CD4-positive, alpha-beta T cell treated with Interleukin-1 beta for 1 hour (primary cell): ENCODE measurements at regions not wholly inside any gene's neighbourhood (a gene's known extent, or its start where the extent isn't known, plus 50 kb on each side); places are given as distances from the start of the nearest gene placed in this dataset.

ENCODE experiments used
- DNase-seq, 2 donors: peaks; one replicate each; pipeline ENCODE4 v3.0.0-alpha.2; 2020 to 2022

DNA sequence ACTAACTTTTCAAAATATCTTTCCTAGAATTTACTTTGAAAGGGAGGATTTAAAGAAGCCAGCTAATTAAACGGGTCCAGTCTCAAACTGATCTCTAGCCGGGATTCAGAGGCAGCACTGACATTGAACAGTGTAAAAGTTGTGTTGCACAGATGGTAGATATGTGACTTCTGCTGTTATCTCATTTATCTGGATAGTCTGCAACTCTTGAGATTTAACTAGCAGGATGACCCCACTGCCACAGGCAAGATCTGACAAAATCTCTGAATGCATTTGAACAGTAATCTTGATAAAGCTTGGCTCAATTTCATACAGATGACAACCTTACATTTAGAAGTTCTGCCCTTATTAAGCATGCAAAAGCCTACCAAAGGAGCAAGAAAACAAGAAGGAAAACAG, 138.0 kb upstream of the CPNE8 start:
- DNase-seq = no peak

DNA sequence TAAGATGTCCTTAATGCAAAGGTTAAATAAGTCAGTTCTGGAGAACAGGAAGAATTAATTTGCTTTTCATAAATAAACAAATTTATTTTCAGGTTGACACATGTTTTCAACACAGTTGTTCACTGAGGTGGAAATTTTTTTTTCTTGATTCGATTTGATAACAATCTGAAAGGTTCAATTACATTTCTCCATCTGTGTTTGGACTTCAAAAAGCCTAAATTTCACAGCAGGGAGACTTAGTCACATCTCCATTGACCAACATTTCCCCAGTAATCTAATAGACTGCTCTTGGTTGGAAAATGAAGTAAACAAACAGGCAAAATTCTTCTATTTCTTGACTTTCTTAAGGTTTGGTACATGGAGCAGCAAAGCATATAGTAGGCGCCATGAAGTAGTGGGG, 134.9 kb upstream of the CPNE8 start:
- DNase-seq = no peak

DNA sequence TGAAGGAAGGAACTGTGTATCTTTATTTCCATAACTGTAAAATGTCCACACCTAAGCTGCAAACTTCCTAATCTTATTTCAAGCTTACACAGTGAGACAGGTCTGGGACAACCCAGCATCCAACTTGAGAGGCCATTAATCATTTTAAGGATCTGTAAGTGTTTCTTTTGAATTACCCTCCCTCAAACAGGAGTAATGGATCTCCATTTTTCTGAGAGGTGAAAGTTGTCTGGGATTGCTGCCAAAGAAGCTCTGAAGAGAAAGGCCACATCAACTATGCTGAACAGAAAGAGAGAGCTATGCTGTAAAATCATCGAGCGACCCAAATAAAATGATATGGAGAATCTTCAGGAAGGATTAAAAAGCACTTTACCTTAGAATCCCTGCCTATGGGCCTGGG, 131.7 kb upstream of the CPNE8 start:
- no peak for DNase-seq

DNA sequence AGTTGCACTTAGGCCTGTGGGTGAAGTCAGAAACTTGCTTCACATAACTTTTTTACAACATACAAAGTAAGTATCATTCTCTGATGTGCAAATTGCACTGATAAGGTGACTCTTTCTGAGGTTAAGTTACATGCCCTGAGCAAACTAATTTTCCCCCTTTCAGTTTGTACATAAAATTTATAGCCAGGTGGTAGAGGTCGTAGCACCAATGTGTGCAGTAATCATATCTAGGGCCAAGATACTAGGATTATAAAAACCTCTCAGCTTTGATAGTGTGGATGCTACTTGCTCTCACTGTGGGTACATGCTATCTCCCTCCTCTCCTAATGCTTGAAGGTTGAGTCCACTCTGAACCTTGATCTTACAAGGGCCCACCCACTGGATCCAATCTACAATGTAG, 130.7 kb upstream of the CPNE8 start:
- no peak for DNase-seq

DNA sequence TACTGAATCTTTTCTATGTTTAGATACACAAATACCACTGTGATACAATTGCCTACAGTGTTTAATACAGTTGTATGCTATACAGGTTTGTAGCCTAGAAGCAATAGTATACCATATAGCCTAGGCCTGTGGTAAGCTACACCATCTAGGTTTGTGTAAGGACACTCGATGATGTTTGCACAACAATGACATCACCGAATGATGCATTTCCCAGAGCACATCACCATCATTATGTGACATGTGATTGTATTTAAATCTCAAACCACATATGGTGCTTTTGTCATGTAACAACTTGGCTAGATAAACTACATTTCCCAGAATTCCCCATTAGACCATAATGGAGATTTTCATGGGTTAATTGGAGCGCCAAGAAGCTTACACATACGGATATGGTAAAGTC, 128.4 kb upstream of the CPNE8 start:
- DNase-seq = no peak

DNA sequence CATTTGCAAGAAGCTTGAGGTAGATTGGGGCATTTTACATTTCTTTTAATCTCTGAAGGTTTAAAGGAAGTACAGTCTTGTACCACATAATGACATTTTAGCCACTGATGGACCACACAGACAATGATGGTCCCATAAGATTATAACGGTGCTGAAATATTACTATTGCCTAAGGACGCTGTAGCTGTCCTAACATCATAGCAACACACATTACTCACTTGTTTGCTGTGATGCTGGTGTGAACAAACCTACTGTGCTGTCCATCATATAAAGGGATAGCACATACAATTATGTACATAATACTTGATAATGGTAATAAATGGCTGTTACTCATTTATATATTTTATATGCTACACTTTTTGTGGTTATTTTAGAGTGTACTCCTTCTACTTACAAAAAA, 127.1 kb upstream of the CPNE8 start:
- DNase-seq = no peak

DNA sequence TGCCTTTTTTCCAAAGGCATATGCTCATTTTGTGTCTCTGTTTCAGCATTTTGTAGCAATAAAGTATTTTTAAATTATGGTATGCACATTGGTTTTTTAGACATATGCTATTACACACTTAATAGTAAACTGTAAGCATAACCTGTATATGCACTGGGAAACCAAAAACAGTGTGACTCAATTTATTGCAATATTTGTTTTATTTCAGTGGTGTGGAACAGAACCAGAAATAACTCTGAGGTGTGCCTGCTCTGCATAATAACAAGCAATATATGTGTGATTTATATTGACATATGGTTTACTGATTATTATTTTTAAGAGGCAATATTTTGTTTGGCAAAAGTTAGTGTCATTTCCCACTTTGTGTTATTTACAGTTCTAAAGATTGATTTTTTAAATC, 126.6 kb upstream of the CPNE8 start:
- no peak for DNase-seq

DNA sequence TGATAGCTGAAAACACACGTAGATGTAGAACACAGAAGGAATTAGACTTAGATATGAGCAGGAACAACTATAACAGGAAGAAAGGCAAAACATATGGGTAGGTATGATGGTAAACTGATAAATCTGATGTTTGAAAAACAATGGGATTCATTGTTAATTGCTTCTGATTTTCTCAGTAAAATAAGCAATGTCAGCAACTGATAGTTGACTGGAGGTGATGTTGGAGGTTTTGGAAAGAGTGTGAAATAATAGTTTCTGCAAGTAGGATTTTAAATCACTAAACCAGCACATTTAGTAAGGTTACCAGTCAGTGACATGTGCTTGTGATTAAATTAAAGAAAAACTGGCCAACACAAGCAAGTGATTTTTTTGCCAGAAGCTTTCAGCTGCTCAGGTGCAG, 123.0 kb upstream of the CPNE8 start:
- DNase-seq = no peak

DNA sequence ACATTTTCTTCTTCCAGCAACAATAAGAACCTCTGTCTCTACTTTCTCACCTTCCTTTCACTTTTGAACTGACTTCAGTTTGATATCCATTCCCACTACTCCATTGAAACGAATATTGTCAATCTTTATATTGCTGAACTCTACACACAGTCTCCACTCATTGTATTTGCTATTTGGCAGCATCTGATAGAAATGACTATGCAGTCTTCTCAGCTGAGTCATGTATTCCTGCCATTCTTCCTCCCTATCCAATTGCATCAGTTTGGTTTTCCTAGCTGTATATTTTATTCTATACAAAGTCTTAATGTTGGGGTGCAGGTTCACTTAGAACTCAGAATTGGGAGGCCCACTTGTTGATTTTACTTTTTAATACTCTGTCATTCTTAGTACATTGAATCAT, 107.5 kb upstream of the CPNE8 start:
- no peak for DNase-seq

DNA sequence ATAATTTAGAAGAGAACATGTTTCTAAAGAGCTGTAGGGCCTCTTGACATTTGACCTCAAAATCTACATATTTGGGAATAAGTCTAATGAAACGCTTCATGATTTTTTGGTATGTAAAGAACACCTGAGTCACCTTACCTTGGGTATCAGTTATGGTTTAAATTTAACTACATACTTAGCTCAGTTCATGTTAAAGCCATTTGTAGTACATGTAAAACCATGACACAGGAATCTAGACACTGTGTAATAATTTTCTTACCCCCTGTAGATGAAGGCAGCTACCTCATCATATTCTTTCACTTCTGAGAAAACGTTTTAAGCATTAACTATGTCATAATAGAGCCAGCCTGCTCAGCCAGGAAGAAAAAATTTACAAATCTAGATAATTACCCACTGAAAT, 105.8 kb upstream of the CPNE8 start:
- DNase-seq = no peak

DNA sequence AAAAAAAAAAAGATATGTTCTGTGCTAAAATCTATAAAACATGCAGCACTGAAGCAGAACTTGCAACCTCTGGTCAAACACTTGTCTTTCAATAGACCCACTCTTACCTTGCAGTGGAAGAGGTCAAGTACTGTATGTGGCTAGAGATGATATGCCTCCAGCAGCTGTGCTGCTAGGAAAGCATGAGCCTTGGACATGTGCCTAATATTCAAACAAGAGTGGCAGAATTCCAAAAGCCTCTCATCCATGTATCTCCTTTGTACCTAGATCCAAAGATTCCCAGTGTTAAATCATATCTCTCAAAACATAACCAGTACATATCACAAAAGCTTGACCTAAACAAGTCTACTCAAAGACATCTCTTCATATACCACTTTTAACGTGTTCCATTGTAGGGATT, 105.0 kb upstream of the CPNE8 start:
- DNase-seq = no peak

DNA sequence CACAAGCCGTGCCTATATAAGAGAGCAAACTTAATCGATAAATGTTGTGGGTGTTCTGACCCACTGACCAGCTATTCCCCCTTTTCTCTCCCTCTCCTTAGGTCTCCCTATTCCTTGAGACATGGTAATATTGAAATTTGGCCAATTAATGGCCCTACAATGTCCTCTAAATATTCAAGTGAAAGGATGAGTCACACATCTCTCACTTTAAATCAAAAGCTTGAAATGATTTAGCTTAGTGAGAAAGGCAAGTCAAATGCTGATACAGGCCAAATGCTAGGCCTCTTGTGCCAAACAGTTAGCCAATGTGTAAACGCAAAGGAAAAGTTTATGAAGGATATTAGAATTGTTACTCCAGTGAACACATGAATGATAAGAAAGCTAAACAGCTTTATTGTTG, 102.2 kb upstream of the CPNE8 start:
- no peak for DNase-seq

DNA sequence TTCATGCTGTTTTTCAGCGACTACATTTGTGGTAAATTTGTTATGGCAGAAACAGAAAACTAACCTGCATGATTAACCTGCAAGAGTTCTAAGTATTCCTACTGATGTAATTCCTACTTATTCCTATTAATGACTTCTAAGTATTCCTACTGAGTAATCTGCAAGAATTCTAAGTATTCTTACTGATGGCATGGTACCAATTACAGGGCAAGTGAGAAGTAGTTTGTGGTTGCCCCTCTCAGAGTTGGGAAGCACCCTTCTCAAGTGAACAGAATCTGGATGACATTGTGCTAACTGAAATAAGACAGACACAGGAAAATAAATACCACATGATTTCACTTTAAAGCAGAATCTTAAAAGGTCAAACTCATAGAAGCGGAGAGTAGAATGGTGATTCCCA, 100.9 kb upstream of the CPNE8 start:
- DNase-seq = no peak

DNA sequence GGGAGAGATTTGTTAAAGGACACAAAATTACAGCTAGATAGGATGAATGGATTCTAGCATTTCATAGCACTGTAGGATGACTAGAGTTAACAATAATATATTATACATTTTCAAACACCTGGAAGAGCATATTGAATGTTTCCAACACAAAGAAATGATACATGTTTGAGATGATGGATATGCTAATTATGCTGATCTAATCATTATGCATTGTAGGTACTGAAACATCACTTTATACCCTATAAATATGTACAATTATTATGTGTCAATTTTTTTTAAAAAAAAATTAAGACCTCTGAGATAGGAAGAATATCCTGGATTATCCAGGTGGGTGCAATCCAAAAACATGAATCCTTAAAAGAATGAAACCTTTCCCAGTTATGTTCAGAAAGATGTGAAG, 100.3 kb upstream of the CPNE8 start:
- no peak for DNase-seq

DNA sequence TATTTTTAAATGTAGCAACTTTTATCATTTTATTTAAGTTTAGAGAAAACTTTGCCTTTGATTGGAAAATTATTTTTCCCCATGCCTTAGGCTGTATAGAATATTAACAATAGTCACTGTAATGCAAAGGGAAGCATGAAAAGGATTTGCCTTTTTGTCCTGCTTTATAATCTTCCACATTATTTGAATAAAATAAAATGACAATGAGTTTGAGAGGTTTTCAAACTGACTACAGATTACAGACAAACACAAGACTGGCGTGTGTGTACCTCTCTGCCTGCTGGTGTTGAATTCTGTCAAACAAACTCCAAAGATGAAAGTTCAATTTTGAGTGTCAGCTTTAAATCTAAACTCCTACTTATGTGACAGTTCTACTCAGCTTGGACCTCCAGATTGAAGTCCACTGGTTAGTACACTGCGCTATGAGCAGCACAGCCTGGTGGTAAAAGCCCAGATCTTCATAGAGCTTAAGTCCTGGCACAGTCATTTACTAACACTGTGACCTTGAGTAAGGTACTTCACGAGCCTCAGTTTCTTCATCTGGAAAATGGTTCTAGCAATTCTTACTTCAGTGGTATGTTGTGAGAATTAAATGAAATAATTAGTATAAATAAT, 98.3 kb upstream of the CPNE8 start:
- no peak for DNase-seq

DNA sequence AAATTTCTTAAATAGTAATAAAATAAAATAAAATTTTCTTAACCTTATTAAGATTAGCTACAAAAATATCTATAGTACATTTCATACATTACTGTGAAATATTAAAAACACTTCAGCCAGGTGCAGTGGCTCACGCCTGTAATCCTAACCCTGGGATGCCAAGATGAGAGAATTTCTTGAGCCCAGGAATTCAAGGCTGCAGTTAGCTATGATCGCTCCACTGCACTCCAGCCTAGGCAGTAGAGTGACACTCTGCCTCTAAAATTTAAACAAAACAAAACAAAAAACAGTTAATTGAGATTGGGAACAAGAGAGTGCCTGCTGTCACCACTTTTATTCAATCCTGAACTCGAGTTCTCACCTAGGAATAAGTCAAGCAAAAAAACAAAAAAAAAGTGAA, 95.0 kb upstream of the CPNE8 start:
- no peak for DNase-seq

DNA sequence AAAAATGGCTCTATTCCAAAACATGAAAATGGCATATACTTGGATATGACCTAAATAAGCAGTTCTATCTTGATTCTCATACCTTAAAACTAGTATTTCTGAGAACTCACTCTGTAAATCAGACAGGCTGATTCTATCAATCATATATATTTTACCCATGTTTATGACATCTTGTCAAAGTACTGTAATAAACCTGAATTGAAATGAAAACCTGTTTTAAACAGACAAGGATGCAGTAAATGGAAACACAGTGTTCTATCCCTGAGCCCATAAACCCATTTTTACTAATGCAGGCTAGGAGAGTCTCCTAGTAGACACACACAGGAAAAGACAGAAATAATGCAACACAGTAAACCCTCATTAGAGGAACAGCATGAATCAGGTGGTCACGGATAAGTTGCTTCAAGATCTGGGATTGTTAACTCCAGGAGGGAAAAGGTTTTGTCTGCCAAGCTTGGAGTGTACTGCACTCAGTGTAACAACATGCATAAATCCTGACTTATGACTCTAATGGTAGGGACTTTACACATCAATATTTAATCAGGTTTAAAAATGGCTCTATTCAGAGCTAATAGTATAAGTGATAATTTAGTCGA, 93.6 kb upstream of the CPNE8 start:
- no peak for DNase-seq

DNA sequence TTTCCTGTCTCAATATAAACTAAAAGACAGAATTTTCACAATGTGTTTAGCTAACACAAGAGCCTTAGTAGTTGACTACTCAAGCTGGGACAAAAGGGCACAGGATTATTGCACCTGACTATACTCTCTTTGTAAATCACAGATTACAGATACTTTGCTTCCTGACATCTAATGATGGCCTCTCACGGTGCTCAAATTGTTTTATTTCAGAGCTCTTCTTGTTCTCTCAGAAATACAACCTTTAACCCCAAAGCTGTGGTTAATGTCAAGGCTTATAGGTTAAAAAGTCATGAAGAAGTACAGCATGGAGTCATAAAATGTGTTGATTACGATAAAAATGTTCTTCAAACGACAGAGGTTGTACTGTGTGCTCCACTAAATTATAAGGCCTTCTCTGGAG, 89.9 kb upstream of the CPNE8 start:
- DNase-seq = no peak

DNA sequence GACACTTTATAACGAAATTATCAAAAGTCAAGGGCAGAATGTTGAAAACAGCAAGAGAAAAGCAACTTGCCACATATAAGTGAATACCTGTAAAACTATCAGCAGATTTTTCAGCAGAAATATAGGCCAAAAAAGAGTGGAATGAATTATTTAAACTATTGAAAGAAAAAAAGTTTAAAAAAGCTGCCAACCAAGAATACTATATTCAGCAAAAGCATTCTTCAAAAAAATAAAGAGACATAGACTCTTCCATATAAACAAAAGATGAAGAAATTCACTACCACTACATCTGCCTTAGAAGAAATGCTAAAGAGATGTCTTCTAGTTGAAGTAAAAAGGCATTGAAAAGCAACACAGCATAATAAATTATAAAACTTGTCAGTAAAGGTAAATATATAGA, 80.6 kb upstream of the CPNE8 start:
- DNase-seq = no peak

DNA sequence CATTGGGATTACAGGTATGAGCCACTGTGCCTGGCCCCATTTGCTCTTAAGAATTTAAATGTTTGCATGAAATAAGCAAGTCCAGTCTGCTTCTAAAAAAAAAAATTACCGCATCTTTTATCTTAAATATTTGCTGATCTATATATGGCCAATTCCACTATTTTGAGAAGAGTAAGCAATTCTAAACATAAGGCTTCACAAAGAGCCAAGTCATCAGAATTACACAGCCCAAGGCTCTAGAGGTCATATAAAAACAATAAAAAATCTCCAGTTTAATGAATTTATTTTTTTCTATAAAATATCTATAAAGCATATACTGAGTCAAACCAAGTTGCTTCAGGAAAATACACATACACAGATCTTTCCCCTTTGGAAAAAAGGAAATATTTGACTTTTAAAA, 79.0 kb upstream of the CPNE8 start:
- no peak for DNase-seq

DNA sequence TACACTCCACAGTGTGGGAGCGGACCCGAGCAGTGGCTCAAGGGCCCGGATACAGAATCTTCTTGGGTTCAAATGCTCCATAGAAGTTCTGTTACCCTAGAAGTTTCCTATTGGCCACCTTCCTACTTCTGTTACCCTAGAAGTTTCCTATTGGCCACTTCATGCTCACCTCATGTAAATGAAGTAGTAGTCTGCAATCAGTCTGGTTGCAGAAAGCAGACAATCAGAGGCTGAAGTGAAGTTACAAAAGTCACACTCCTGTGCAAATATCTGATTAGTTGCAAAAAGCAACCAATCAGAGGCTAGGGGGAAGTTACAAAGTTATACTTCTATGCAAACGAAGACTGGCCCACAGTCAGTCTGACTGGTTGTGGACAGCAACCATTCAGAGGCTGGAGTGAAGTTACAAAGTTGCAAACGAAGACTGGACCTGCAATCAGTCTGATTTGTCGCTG, 77.8 kb upstream of the CPNE8 start:
- DNase-seq = no peak

DNA sequence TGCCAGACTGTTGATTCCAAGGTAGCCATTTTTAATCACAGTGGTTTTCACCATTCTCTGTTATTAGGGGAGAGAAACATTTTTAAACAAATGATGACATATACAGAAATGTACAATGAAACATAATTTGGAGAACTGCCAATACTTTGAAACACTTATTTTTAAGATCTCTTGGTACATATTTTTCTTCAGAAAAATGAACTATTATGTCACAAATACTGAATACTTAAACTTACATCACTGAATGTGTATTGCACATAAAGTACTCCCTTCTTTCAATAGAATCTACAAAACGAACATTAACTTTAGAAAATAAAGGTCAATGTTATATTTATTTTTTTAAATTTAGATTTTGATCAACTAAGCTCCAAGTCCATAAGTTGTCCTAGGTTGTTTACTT, 71.7 kb upstream of the CPNE8 start:
- no peak for DNase-seq

DNA sequence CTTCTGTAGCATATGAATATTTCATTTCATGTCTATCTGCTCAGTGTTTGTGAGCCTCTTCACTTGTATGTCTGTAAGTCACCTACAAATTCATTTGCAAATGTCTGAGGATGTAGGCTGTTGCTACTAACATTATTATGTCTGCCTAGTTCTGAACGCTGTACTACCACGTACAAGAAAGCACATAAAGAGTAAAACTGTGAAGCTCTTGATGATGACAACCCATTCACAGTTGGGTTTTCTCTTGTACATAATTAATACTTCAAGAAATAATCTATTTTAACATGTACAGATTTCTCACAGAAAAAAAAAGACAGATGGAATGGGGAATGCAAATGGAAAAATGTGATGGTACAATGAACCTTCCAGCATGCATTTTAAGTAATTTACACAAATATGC, 64.3 kb upstream of the CPNE8 start:
- DNase-seq = no peak

DNA sequence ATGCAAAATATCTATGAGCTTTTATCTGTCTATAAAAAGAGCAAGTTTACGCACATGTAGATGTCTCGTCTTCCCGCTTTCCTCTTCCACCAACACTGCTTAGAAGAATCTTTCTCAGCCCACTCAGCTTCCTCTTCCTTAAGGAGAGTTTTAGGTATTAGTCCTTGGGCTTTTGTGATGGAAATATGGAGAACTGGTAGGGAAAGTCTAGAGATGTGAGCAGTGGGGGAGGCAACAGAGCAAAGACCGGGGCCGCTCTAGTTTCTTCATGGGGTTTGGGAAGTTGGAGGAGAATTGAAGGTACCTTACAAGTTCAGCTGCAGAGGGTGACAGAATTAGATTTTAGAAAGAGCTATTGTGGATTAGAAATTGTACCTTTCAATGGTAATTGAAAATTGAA, 56.3 kb upstream of the CPNE8 start:
- no peak for DNase-seq

DNA sequence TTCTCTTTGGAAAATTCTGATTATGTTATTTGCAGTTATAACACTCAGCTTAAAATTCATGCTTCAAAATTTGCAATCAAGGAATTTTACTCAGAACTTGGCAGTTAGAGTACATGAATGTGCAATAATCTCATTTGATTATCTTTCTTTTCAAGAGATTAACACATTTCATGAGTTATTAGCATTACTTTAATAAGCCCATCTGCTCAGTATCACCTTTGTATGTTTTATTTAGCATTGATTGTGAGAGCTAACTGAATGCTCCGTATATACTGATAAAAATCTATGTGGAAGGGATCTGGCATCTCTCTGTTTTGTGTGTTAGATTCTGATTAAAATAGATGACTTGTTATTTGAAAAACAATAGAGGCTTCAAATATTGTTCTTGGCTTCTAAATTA, 55.6 kb upstream of the CPNE8 start:
- no peak for DNase-seq

DNA sequence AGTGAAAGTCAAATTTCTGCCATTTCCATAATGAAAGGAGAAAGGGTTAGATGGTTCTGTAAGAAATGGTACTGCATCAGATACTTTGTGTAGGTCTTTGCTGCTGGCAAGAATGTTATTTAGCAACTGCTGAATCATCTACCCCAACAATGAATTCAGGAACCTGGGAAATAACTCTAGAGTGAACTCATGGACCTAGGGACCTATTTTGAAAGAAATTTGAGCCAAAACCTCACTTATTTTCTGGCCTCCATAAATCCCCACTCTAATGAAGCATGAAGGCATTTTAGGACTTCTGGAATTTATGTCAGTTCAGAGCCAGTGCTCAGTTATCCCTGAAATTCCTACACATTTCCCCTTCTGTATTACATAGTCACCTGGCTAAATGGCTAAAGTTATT, 50.9 kb upstream of the CPNE8 start:
- DNase-seq = no peak
